ENCODE measurements at regions not wholly inside any gene's neighbourhood (a gene's known extent, or its start where the extent isn't known, plus 50 kb on each side); places are given as distances from the start of the nearest gene placed in this dataset.

DNA sequence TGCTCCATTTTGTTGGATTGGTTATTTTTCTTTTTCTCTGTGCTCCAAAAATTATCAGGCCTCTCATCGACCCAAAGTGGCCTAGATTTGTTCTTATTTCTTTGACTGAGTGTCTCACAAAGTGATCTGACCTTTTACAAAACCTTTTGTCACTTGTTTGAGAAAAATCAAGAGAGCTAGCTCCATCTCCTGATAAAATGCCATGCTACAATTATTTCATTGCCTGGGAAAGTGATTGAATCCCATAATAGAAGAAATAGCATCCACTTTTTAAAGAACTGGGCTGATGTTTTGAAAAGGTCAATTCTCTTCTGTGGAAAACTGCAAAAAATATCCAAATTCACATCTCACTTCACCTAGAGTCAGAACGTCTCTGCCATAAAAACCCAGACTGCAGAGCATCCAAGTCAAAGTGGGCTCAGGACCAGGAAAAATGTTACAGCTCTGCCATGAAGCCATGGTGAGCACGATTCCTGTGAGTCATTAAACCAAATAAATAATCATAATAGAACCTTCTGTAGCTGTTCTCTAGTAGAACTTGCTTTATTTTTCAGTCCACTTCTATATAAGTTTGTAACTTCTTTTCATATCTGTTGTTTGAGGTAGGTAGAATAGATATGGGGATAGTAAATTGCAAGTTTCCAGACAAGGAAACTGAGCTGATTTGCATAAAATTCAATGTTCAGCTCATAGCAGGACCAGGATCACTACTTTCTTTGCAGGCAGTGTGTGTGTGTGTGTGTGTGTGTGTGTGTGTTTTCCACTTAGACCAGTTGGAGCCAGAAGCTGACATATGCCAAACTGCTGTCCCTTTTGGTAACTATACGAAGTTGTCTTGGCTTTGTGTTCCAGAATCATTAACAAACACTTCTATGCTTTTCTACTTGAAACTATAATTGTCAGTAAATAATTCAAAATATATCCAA lies 632.5 kb upstream of the ANKRD30A start:
- POLR2A ChIA-PET, result no interaction called here
- H3K27me3 Mint-ChIP-seq, result no peaks in the 10 kb centered on the region
- DNase-seq (no peak), ATAC-seq (no peak)
- no peak overlapping the region for H3K4me3 Mint-ChIP-seq
- H3K4me1 Mint-ChIP-seq (ENCODE audit: low read depth), result no peaks in the 10 kb centered on the region
- H3K9me3 Mint-ChIP-seq, result no peaks in the 10 kb centered on the region
- CTCF ChIA-PET, result no interaction called here
- TF ChIP-seq, protein P1, sequence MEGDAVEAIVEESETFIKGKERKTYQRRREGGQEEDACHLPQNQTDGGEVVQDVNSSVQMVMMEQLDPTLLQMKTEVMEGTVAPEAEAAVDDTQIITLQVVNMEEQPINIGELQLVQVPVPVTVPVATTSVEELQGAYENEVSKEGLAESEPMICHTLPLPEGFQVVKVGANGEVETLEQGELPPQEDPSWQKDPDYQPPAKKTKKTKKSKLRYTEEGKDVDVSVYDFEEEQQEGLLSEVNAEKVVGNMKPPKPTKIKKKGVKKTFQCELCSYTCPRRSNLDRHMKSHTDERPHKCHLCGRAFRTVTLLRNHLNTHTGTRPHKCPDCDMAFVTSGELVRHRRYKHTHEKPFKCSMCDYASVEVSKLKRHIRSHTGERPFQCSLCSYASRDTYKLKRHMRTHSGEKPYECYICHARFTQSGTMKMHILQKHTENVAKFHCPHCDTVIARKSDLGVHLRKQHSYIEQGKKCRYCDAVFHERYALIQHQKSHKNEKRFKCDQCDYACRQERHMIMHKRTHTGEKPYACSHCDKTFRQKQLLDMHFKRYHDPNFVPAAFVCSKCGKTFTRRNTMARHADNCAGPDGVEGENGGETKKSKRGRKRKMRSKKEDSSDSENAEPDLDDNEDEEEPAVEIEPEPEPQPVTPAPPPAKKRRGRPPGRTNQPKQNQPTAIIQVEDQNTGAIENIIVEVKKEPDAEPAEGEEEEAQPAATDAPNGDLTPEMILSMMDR (IDR thresholded peaks at IDR 0.05), result no peak
- no peaks in the 10 kb centered on the region for H3K36me3 Mint-ChIP-seq (ENCODE audit: low read depth)
- no peak overlapping the region for H3K27ac Mint-ChIP-seq
- intact Hi-C loops (cut with micrococcal nuclease), result no loop called here

DNA sequence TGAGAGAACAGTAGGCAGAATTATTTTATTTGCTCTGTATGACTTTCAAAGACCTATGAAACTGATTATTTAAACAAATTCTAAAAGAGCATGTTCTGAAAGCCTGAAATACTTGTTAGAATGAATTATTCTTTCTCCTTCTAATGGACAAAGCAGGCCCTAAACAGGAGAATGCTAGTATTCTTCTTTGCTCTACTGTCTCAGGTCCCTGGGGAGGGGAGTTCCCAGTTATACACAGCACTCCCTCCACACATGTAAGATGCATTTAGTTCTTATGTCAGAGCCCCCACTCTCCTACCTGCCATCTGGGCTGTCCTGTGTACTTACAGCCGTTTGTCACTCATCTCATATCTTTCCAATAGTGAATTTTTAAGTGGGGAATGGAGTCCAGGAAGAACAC lies 633.5 kb upstream of the ANKRD30A start:
- intact Hi-C loops (cut with micrococcal nuclease), result no loop called here
- H3K36me3 Mint-ChIP-seq (ENCODE audit: low read depth), result no peaks in the 10 kb centered on the region
- H3K27me3 Mint-ChIP-seq, result no peaks in the 10 kb centered on the region
- TF ChIP-seq, protein P1 (IDR thresholded peaks at IDR 0.05), result no peak
- no peaks in the 10 kb centered on the region for H3K4me1 Mint-ChIP-seq (ENCODE audit: low read depth)
- H3K9me3 Mint-ChIP-seq, result no peaks in the 10 kb centered on the region
- H3K4me3 Mint-ChIP-seq, result no peak overlapping the region
- ChIA-PET POLR2A (no interaction called here), CTCF (no interaction called here)
- DNase-seq, result no peak
- ATAC-seq, result no peak
- no peak overlapping the region for H3K27ac Mint-ChIP-seq

DNA sequence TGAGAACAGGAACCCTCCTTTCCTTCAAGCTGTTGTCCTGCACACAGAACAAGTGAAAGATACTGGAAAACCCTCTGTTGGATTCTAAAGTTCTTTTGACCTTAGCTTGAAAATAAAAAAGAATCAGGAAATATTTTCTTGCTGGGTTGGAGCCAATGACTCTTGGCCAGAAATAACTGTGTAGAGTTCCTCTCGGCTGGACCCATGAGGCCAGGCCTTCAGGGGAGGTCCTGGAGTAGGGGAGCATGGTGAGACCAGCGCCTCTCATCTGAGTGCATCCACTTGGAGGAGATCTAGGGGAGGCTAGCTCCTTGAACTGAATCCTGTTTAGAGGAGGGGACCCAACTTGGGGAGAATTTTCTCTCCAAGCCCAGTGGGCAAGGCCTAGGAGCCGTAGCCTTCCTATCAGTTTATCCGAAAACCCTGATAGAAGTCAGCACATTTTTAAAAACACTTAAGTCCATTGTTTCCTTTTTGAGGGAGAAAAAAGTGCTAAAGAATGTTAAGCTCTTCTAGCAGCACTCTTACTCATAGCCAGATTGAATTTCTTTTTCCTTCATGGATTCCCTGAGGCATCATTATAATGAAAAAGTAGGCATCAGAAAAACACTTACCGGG lies 635.7 kb upstream of the ANKRD30A start:
- Mint-ChIP-seq H3K9me3 (no peaks in the 10 kb centered on the region), H3K4me3 (no peak overlapping the region), H3K36me3 (ENCODE audit: low read depth) (no peaks in the 10 kb centered on the region), H3K27me3 (no peaks in the 10 kb centered on the region), H3K27ac (no peak overlapping the region), H3K4me1 (ENCODE audit: low read depth) (no peaks in the 10 kb centered on the region)
- ChIA-PET CTCF (no interaction called here), POLR2A (no interaction called here)
- intact Hi-C loops (cut with micrococcal nuclease), result no loop called here
- DNase-seq (no peak), ATAC-seq (no peak)
- TF ChIP-seq, protein P1 (IDR thresholded peaks at IDR 0.05), result no peak

DNA sequence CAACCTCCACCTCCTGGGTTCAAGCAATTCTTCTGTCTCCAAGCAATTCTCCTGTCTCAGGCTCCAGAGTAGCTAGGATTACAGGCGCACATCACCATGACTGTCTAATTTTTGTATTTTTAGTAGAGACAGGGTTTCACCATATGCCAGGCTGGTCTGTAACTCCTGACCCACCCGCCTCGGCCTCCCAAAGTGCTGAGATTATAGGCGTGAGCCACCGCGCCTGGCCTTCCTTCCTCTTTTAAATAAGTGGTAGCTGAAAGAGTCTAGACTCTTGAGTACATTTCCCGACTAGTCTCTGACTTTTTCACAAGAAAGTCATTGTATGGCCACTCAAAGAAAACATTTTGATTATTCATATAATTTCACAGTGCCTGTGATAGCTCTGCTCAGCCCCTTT lies 636.2 kb upstream of the ANKRD30A start:
- Mint-ChIP-seq H3K4me1 (ENCODE audit: low read depth) (no peaks in the 10 kb centered on the region), H3K27me3 (no peaks in the 10 kb centered on the region), H3K27ac (no peak overlapping the region), H3K36me3 (ENCODE audit: low read depth) (no peaks in the 10 kb centered on the region), H3K4me3 (no peak overlapping the region), H3K9me3 (peaks cover 5% of the 10 kb centered on the region)
- intact Hi-C loops (cut with micrococcal nuclease), result no loop called here
- TF ChIP-seq, protein P1 (IDR thresholded peaks at IDR 0.05), result no peak
- POLR2A ChIA-PET, result no interaction called here
- DNase-seq (no peak), ATAC-seq (no peak)
- CTCF ChIA-PET, result no interaction called here

DNA sequence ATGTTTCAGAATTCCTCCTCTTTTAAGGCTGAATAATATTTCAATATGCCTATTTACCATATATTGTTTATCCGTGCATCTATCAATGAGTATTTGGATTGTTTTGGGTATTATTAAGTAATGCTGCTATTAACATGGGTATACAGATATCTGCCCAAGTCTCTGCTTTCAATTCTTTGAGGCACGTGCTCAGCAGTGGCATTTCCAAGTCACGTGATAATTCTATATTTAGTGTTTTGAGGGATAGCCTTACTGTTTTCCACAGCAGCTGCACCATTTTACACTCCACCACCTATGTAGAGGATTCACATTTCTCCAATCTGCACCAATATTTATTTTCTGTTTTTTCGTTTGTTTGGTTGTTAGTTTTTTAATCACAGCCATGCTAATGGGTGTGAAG lies 636.8 kb upstream of the ANKRD30A start:
- Mint-ChIP-seq H3K4me1 (ENCODE audit: low read depth) (no peaks in the 10 kb centered on the region), H3K27me3 (no peaks in the 10 kb centered on the region), H3K9me3 (peaks cover 5% of the 10 kb centered on the region), H3K36me3 (ENCODE audit: low read depth) (no peaks in the 10 kb centered on the region), H3K4me3 (no peak overlapping the region), H3K27ac (no peak overlapping the region)
- CTCF ChIA-PET, result no interaction called here
- TF ChIP-seq, protein P1 (IDR thresholded peaks at IDR 0.05), result no peak
- no peak for ATAC-seq
- intact Hi-C loops (cut with micrococcal nuclease), result no loop called here
- POLR2A ChIA-PET, result no interaction called here
- no peak for DNase-seq
